K562 (cell line): ENCODE measurements at regions not wholly inside any gene's neighbourhood (a gene's known extent, or its start where the extent isn't known, plus 50 kb on each side); places are given as distances from the start of the nearest gene placed in this dataset.

ENCODE experiments used
- CCAR2 ChIP-seq: fragments of 200-400 bp; formaldehyde crosslinking; IDR thresholded peaks from 2 replicates; pipeline ENCODE4 v1.6.1; 2017; ENCODE audit warnings: mild to moderate bottlenecking, low read depth, low read length
- E2F4 ChIP-seq: sonication (generic); formaldehyde crosslinking; IDR thresholded peaks from 2 replicates; pipeline ENCODE4 v1.8.0; 2022; ENCODE audit warnings: mild to moderate bottlenecking, low read depth, missing genetic modification reagents
- EGR1 ChIP-seq: fragments of 450-650 bp; conservative IDR thresholded peaks from 2 replicates; pipeline ENCODE4 v1.6.1; 2017; ENCODE audit warnings: mild to moderate bottlenecking
- KLF10 ChIP-seq: fragments of 250-450 bp; sonication (Bioruptor Pico); IDR thresholded peaks from 2 replicates; pipeline ENCODE4 v1.6.1; 2021; ENCODE audit warnings: matching md5 sums
- PATZ1 ChIP-seq: fragments of 250-450 bp; sonication (Bioruptor Pico); IDR thresholded peaks from 2 replicates; pipeline ENCODE4 v1.5.0; 2020; ENCODE audit warnings: mild to moderate bottlenecking, borderline replicate concordance
- POLR2B ChIP-seq: fragments of 450-650 bp; IDR thresholded peaks from 2 replicates; pipeline ENCODE4 v1.6.1; 2018; ENCODE audit warnings: low read depth; ENCODE audit not compliant: partially characterized antibody
- SMAD1 ChIP-seq: fragments of 150-350 bp; IDR thresholded peaks from 2 replicates; pipeline ENCODE4 v1.6.1; 2014; ENCODE audit warnings: low read length, low read depth; ENCODE audit not compliant: partially characterized antibody
- SMAD2 ChIP-seq: fragments of 150-350 bp; IDR thresholded peaks from 2 replicates; pipeline ENCODE4 v1.6.1; 2014; ENCODE audit warnings: low read depth, mild to moderate bottlenecking, low read length
- ZNF589 ChIP-seq: fragments of 200-800 bp; sonication (Bioruptor generic); IDR thresholded peaks from 2 replicates; pipeline ENCODE4 v1.6.1; 2016; ENCODE audit warnings: low read depth, missing genetic modification characterization, missing compliant biosample characterization
- ZNF780A ChIP-seq: fragments of 250-450 bp; sonication (Bioruptor Pico); IDR thresholded peaks from 2 replicates; pipeline ENCODE4 v1.5.0; 2021; ENCODE audit warnings: mild to moderate bottlenecking

GRCh38 chr10:133000648-133001047 lies 58.3 kb upstream of the CFAP46 start (continued):
- TF ChIP-seq SMAD1 (no peak), POLR2B (no peak), KLF10 (no peak), CCAR2 (no peak), SMAD2 (no peak), ZNF780A (no peak), EGR1 (no peak), E2F4 (CRISPR knock-in tag) (no peak), PATZ1 (CRISPR knock-in tag) (no peak), ZNF589 (CRISPR knock-in tag) (no peak)
- TF ChIP-seq, all 486 proteins: peak for 0
